Fibroblast of skin of back (primary cell): ENCODE measurements at regions not wholly inside any gene's neighbourhood (a gene's known extent, or its start where the extent isn't known, plus 50 kb on each side); places are given as distances from the start of the nearest gene placed in this dataset.

Source experiments
- DNase-seq: peaks from one replicate; pipeline ENCODE4 v3.0.0-alpha.2; 2013

- DNase-seq = peak; percentile 74
These were observed 91.6 kb downstream of the FOXB1 start for GRCh38 chr15:60095711-60096110.

GRCh38 chr15:60096157-60096556, 92.0 kb downstream of the FOXB1 start:
- DNase-seq = peak; percentile 82

GRCh38 chr15:60101416-60101815, 97.3 kb downstream of the FOXB1 start:
- DNase-seq = no peak

- DNase-seq = no peak
These were observed 98.6 kb downstream of the FOXB1 start for GRCh38 chr15:60102748-60103147.

- DNase-seq = no peak
These were observed 106.8 kb downstream of the FOXB1 start for GRCh38 chr15:60110909-60111308.

GRCh38 chr15:60115579-60116380, 111.7 kb downstream of the FOXB1 start:
- peak; percentile 37 for DNase-seq

- no peak for DNase-seq
These were observed 112.5 kb downstream of the FOXB1 start for GRCh38 chr15:60116456-60117089.

- no peak for DNase-seq
These were observed 114.0 kb downstream of the FOXB1 start for GRCh38 chr15:60118146-60118545.

- DNase-seq = no peak
These were observed 114.5 kb downstream of the FOXB1 start for GRCh38 chr15:60118626-60119025.

GRCh38 chr15:60119101-60119500, 115.0 kb downstream of the FOXB1 start:
- no peak for DNase-seq

GRCh38 chr15:60120100-60120499, 116.0 kb downstream of the FOXB1 start:
- no peak for DNase-seq

- no peak for DNase-seq
These were observed 117.7 kb downstream of the FOXB1 start for GRCh38 chr15:60121845-60122244.

- DNase-seq = no peak
These were observed 118.6 kb downstream of the FOXB1 start for GRCh38 chr15:60122691-60123090.

GRCh38 chr15:60124460-60125070, 120.5 kb downstream of the FOXB1 start:
- no peak for DNase-seq

GRCh38 chr15:60125334-60125733, 121.2 kb downstream of the FOXB1 start:
- DNase-seq = no peak

- DNase-seq = no peak
These were observed 122.1 kb downstream of the FOXB1 start for GRCh38 chr15:60126200-60126599.

GRCh38 chr15:60126661-60127060, 122.5 kb downstream of the FOXB1 start:
- DNase-seq = no peak

- peak; percentile 53 for DNase-seq
These were observed 123.9 kb downstream of the FOXB1 start for GRCh38 chr15:60128000-60128376.

GRCh38 chr15:60128710-60129109, 124.6 kb downstream of the FOXB1 start:
- DNase-seq = no peak

GRCh38 chr15:60130398-60130797, 126.3 kb downstream of the FOXB1 start:
- DNase-seq = peak; percentile 25

- no peak for DNase-seq
These were observed 126.7 kb downstream of the FOXB1 start for GRCh38 chr15:60130821-60131220.

GRCh38 chr15:60134609-60135008, 130.5 kb downstream of the FOXB1 start:
- DNase-seq = no peak

GRCh38 chr15:60135961-60136360, 131.8 kb downstream of the FOXB1 start:
- no peak for DNase-seq
